ENCODE measurements at regions not wholly inside any gene's neighbourhood (a gene's known extent, or its start where the extent isn't known, plus 50 kb on each side); places are given as distances from the start of the nearest gene placed in this dataset.

GRCh38 chr2:104539649-104540048 is 314.3 kb upstream of the POU3F3 start:
- TF ChIP-seq CTCF (IDR thresholded peaks at IDR 0.05; ENCODE audit: control extremely low read depth in 1 of 3, insufficient read depth in 1 of 3, low read depth in 1 of 3, low read length in 3 of 3), result no peak
- no peak for TF ChIP-seq POLR2A (IDR thresholded peaks at IDR 0.05; ENCODE audit: control extremely low read depth in 1 of 2, low read depth in 2 of 2, low read length in 2 of 2)
- TF ChIP-seq SIN3A (conservative IDR thresholded peaks at IDR 0.05 in 1 of 2, IDR thresholded peaks at IDR 0.05 in 1 of 2; ENCODE audit: low read depth in 1 of 2, low read length in 2 of 2), result no peak
- TF ChIP-seq MAX (IDR thresholded peaks at IDR 0.05), result no peak
- TF ChIP-seq HDAC2 (IDR thresholded peaks at IDR 0.05; ENCODE audit: borderline replicate concordance in 1 of 2, low read depth in 2 of 2, low read length in 2 of 2), result no peak
- no peak for TF ChIP-seq TAF1 (IDR thresholded peaks at IDR 0.05; ENCODE audit: low read depth, low read length)
- no peak for TF ChIP-seq SRF (IDR thresholded peaks at IDR 0.05; ENCODE audit: low read depth, low read length)
- no peak for TF ChIP-seq FOSL1 (IDR thresholded peaks at IDR 0.05; ENCODE audit: insufficient read depth, low read depth, low read length)
- no peak for TF ChIP-seq RXRA (IDR thresholded peaks at IDR 0.05; ENCODE audit: insufficient read depth, low read depth, low read length)
- no peak for TF ChIP-seq CEBPB (IDR thresholded peaks at IDR 0.05; ENCODE audit: low read depth, low read length)
- no peak for TF ChIP-seq POLR2AphosphoS5 (IDR thresholded peaks at IDR 0.05; ENCODE audit: low read depth, low read length)
- TF ChIP-seq SIX5 (IDR thresholded peaks at IDR 0.05; ENCODE audit: low read depth, low read length), result no peak
- TF ChIP-seq KDM1A (IDR thresholded peaks at IDR 0.05; ENCODE audit: borderline replicate concordance, low read length), result no peak
- no peak for TF ChIP-seq SP1 (IDR thresholded peaks at IDR 0.05; ENCODE audit: low read depth, low read length)

Data from H1 (cell line).